GM21360 (cell line): ENCODE measurements at regions not wholly inside any gene's neighbourhood (a gene's known extent, or its start where the extent isn't known, plus 50 kb on each side); places are given as distances from the start of the nearest gene placed in this dataset.
"Not testable (repeated sequence)": the region's sequence is repeated elsewhere in the genome, so short reads cannot be mapped to it uniquely, and the experiment has no call there.

Experiments
- ATAC-seq: cut with Tn5 transposase; IDR thresholded peaks from one replicate; pipeline ENCODE4 v1.9.1; 2021; ENCODE audit warnings: mild to moderate bottlenecking, moderate library complexity; ENCODE audit not compliant: unreplicated experiment

DNA sequence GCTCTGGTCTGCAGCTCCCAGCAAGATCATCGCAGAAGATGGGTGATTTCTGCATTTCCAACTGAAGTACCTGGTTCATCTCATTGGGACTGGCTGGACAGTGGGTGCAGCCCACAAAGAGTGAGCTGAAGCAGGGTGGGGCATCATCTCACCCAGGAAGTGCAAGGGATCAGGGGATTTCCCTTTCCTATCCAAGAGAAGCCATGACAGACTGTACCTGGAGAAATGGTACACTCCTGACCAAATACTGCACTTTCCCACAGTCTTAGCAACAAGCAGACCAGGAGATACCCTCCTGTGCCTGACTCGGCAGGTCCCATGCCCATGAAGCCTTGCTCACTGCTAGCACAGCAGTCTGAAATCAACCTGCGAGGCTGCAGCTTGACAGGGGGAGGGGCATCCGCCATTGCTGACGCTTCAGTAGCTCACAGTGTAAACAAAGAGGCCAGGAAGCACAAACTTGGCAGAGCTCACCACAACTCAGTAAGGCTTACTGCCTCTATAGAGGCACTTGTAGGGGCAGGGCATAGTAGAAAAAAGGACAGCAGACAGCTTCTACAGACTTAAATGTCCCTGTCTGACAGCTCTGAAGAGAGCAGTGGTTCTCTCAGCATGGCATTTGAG lies 60.5 kb downstream of the AREG start:
- ATAC-seq, result not testable (repeated sequence)

DNA sequence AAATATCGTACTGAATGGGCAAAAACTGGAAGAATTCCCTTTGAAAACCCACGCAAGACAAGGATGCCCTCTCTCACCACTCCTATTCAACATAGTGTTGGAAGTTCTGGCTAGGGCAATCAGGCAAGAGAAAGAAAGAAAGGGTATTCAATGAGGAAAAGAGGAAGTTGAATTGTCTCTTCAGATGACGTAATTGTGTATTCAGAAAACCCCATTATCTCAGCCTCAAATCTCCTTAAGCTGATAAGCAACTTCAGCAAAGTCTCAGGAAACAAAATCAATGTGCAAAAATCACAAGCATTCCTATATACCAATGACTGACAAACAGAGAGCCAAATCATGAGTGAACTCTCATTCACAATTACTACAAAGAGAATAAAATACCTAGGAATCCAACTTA lies 64.4 kb downstream of the AREG start:
- not testable (repeated sequence) for ATAC-seq

DNA sequence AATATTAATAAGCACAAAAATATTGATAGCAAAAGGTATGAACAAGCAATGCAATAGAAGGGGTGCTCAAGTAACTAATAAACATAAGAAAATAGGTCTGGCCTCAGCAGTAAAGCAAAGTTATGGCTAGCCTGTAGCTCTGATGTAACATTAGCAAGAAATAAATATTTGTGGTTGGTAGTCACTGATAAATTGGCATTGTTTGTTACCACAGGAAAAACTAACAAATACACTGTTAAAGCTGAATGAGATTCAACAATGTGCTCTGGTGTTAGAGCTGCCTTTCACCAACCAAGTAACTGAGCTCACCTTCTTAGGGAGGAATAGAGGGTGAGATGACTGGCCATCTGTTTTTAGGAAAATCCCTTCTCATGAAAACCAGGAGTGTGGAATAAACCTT lies 71.4 kb downstream of the AREG start:
- ATAC-seq, result no peak

DNA sequence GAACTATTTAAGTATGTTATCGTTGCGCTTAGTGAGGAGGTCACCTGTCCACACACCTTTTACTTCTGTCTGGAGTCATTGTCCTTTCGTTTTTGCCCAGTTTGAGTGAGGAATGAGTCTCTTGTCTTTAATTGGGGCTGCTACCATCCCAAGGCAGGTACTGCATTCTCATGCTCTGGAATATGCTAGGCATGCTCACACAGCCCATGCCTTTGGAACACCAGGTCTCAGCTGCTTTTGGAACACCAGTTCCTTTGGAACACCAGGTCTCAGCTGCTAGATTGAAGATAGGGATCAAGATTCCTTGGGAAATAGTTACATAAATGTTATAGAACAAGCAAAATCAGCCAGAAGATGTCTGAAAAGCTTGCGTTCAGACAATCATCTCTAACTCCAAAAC lies 73.1 kb downstream of the AREG start:
- ATAC-seq, result no peak

DNA sequence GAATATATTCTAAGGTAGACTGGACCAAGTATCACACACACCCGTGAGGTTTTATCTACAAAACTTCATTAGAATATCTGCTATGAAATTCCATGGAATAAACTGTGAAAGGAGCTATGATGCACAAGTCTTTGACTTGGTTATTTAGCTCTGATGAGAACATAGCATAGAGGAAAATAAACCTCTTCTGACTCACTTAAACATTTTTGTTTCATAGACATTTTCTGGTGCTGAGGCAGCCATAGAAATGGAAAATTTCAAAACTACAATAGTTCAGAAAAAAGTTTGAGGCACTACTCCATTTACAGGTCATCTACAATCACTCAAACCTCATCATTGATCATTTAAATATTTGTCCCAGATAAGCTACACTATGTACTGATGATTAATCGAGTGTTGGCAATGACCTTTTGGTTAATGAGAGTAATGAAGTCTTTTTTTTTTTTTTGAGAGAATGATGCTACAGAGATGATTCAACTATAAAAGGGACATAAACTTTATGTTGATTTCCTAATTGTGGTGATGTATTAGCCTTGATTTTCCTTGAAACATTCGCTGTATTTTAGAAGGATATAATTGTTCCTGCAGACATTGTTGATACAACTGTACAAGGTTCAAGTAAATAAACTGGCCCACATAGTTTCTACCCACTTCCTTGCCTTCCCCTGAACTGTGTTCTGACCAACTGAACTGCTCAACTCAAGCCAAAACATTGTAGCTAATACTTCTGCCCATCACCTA lies 77.5 kb downstream of the AREG start:
- no peak for ATAC-seq

DNA sequence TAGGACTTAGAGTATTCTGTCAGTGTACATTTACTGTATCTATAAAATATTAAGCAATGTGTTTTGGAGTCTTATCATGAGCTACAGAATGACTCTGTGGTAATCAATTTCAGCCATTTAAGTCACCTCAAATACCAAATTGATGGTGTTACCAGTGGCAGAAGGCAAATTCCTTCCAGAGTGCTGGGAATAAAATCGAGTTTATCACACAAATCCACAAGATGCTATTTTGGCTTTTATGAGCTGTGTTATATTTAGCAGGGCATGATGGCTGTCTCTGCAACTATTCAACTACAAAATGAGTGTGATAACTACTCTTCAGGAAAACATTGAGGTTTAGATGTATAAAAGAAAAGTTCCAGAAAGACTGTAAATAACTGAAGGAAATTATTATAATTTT lies 78.2 kb downstream of the AREG start:
- ATAC-seq, result no peak

DNA sequence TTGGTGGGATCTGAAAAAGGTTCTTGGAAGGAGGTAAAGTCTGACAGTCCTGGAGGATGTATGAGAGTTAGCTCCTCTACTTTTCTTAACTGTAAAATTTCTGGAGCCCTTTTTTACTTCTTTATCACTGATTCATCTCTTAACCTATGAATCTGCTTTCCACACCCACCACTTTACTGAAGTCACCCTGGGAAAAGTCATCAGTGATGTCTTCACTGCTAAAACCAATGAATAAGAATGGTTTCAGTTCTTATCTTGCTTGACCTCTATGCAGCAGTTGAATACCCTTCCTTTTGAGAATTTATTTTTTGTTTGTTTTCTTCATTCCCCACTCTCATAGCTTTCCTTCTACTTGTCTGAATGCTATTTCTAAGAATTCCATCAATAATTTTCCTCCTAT lies 80.0 kb downstream of the AREG start:
- ATAC-seq, result no peak

DNA sequence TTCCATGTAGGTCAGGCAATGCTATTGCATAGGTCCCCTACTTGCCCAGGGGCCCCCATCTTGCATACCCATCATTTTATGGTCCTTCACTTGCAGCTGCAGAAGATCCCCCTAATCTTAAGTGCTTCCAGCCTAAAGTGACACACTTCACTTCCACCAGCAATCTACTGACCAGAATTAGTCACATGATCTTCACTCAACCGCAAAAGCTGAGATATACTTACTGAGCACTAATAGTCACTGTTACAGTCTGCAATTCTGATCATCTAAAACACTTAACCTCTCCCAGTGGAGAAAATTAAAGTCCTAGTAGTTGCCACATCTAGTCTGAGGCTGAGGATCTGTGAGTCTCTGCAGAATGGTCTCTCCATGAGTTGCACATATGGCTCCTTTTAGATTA lies 82.1 kb downstream of the AREG start:
- no peak for ATAC-seq

DNA sequence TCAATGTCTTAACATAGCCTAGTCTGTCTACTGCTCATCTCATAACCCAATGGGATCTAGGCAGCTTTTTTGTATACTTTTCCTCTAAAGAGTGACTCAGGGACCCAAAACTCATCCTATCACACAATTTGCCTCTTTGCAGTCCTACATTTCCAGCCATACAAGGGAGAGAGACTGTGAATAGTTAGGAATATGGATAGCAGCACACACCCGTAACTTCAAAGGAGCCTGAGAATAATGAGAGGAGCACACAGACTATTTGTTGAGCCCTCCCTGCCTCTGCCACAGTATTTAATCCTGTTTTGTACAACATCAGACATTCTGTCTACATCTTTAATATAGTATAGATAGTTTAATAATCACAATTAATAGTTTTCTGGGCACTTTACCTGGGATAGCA lies 83.2 kb downstream of the AREG start:
- no peak for ATAC-seq

DNA sequence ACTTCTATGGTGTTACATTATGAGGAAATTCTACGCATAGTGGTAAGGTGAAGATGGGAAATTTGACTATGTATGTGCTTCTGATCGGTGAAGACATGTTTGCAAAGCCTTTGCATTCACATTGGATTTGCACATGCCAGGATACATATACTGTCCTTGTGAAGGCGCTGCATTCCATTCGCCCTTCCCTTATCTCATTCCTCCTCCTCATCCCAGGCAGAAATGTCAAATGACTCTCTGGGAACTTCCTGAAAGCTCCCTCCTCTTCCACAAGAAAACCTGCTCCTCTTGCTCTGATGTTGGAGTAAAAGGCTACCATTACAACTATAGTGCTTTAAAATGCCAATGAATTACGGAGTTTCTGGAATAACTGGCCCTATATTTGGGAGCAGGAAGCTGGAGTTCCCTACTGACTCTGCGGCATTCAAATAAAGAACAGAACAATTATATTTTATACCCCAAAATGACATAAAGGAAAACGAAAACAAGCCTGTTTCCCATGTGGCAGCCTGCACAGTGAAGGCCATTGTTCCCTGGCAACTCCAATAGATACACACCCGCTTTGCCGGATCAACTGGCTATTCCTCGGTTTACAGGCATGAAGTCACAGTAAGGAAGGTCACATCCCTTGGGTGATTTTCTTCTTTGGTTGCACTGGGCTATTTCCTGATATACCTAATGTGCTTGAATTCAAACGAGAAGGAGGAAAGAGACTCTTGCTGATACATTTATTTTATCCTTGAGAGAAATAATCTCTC lies 84.5 kb downstream of the AREG start:
- ATAC-seq, result no peak

DNA sequence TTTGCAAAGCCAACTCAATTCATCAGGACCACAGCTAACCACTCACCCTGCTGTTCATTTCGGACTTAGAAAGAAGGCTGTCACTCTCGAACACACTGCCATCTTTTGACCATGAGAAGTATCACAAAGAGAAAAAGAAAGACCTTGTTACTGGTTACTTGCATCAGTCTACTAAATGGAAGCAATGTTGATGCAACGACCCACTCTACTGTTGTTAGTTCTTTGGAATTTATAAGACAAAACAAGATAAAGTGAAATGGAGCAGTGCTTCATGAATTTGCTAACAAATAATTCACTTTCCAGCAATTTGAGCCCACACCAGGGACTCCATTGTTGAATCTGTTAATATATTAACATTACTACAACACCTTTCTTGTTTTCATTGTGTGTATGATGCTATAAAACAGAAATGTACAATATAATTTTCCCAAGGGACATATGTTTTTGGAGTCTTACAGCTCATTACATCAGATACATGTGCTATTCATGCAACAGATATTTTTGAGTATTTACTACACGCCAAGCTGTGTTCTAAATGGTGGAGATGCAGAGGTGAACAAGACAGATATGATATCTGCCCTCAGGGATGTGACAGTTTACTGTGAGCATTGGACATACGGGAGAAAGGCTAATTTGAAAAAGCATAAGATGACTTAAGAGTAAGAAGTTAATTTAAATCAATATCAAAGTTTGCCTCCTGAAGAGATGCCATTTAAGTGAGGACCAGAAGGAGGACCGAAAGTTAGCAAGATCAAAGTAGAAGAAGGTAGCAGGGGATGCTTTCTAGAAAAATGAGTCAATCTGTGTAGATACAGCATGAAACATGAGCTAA lies 87.2 kb downstream of the AREG start:
- no peak for ATAC-seq

DNA sequence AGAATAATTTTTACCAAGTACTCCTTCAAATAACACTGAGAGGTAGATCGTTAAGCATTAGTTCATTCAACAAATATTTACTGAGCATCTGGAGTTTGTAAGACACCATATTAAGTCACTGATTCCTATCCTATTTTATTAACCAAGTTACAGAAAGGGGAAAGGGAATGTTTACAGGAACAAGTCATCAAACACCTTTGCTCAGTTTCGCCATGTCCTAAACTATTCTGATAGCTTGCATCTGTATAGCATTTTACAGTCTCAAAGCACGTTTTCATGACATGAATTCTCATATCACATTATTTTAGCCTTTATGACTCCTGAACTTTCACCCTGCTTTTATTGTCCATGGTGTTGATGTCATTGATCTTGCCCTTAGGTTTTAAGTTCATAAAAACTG lies 89.2 kb downstream of the AREG start:
- ATAC-seq, result no peak

DNA sequence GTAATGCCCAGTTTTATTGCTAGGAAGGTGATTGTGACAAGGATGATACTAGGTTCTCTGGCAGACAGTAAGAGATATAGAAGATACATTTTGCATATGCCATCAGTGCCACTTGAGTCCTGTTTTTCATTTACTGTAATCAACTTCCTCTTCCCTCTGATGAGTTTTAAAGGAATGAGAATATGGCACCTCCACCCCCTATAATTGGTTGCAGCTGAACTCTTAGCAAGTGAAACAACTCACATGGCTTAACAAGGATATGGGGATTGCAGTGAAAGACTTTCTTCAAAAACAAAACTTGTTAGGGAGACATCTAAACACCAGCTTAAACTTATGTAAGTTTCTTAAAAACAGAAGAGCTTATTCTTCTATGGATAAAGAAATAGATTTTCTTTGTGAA lies 90.0 kb downstream of the AREG start:
- no peak for ATAC-seq

DNA sequence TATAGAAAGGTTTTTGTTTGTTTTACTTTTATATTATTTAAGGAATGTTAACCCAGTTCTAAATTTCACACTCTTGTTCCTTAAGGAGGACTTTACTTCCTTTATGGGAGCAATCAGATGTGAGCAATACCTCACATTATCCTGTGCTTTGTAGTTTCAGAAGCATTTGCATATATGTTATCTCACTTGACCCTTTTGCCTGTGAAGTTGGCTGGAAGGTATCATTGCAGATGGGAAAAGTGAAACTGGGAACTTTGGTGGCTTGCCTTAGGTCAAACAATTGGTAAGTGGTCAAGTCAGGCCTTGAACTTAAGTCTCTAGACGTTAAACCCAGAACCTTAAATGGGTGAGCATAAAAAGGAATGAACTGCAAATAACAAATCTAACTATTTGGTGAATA lies 90.6 kb downstream of the AREG start:
- ATAC-seq, result no peak

DNA sequence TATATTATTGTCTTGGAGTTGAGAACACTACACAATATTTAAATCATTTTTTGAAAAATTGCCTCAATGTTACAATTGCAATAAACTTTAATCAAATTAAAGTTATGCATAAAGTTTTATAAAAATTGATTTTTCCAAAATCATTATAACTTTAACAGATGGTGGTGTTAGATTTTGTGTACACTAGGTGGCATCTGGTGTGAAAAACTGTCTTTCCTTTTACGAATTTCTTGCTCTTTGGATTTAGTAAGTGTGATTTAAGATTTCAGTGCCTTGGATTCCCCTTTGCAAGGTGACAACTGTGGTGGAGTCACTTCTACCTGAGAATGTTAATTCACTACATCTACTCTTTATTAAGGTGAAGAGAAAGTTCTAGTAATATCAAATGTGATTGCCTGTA lies 91.6 kb downstream of the AREG start:
- no peak for ATAC-seq

DNA sequence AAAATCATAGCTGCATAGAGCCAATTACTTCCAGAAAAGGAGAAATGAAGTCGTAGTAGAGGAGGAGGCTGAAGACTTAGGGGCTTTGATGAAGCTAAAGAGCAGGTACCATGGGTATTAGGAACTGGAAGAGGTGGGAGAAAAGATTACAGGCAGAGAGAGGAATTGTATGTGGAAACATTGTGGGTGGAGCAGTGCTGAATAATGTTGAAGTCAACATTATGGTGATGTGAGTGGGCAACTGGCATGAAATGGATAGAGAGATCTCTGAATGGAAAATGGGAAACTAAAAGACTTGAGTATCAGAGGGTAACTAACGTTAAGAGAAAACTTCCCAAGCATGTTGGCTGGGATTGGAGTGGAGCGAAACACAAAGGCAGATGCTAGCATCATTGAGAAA lies 92.5 kb downstream of the AREG start:
- ATAC-seq, result no peak

DNA sequence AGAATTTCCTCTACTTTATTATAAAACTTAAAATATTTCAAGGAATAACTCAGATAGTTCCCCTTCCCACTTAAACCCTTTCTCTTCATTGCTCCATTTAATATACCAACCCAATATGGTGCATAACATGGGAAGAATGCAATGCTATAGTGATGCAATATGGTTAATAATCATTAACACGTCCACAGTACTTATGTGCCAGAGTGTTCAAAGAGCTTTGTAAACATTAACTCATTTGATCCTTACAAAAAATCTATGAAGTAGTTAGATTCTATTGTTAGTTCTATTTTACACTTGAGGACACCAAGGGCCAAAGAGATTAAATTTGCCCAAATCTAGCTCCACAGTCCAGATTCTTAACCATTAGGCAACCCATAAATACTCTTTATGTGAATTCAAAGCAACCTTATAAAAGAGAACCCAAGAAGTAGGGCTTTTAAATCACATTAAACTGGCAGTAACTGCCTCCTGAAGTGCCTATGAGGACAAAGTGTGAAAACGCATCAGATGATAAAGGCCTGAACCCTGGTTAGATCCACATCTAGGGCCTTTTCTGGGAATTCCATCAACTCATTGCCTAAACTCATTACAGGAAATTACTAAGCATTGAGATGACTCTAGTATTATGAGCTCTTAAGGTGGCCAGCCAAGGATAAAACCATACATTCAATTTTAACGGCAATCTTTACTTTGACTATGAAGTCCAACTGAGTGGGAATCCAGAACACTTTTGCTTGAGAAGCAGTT lies 94.3 kb downstream of the AREG start:
- ATAC-seq, result no peak

DNA sequence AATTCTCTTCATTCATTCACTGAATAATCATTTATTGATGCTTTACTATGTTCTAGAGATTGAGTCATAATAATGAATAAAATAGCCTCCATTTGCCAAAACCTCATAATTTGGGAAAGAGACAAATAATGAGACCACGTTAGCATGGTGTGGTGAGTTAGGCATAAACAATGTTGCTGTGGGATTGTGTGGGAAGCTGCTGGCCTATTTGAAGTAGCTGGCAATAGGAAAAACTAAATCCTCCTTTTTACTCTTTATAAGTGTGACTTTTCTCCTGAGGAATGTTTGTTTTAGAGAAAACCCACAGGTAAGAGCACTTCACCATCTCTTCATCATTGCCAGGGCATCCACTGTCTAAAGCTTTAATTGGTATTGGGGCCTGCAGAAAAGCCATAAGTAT lies 95.3 kb downstream of the AREG start:
- ATAC-seq, result no peak

DNA sequence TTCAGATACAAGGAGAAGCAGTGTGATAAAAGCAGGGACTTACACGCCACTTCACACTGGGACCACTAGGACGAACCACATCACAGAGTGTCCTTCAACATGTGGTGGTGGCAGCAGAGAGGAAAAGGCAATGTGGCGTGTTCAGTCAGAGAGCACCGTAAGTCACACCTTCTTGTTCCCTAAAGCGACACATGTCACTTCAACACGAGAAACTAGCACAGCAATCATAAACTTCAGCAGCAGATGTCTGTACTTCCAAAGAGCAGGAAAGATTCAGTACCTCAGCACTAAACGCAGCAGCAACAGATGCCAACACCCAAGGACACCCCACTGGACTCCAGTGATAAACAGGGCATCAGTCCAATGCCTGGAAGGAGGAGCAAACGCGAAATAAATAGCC lies 96.7 kb downstream of the AREG start:
- ATAC-seq, result no peak

DNA sequence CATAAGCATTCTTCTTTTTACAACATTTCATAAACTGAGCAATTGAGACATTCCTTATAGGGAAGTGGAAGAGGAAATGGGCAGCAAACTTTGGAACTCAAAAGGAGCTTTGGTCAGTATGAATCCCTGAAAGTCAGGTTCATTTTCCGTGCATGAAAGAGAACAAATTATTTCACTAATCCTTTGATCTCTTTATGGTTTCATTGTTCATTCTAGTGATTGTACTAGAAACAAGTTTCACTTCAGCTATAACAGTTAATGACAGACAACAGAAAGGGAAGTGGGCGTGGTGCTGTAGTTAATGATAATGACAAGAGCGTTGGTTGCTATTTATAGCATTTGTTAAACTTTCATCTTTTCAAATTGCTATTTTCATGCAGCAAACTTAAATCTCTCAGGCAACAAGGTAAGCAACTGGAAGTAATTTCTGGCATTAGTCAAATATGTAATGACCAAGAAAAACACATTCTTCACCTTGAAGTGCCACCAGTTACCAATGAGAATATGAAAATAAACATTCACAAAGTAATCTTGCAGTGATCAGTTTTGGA lies 98.4 kb downstream of the AREG start:
- ATAC-seq, result no peak
